Thyroid gland (tissue), 4 donors: ENCODE measurements at regions not wholly inside any gene's neighbourhood (a gene's known extent, or its start where the extent isn't known, plus 50 kb on each side); places are given as distances from the start of the nearest gene placed in this dataset.

Experiments
- DNase-seq, 2 donors: peaks; one replicate each; pipeline ENCODE4 v3.0.0-alpha.2; 2019
- H3K27ac ChIP-seq, 3 donors: fragments of 200-600 bp; sonication (generic); 1 replicate in 2 of 3; 2 replicates in 1 of 3; pipeline ENCODE4 v1.5.1; 2016 to 2019; ENCODE audit warnings: mild to moderate bottlenecking in 1 of 3, moderate library complexity in 1 of 3
- H3K27me3 ChIP-seq: fragments of 200-600 bp; sonication (generic); one replicate; pipeline ENCODE4 v1.5.1; 2019
- H3K36me3 ChIP-seq, 2 donors: fragments of 200-600 bp; sonication (generic); one replicate each; pipeline ENCODE4 v1.5.1; 2016 to 2019
- H3K4me1 ChIP-seq, 2 donors: fragments of 200-600 bp; sonication (generic); one replicate each; pipeline ENCODE4 v1.5.1; 2017 to 2019
- H3K4me3 ChIP-seq, 3 donors: fragments of 200-600 bp; sonication (generic); replicated peaks in 1 of 3; 1 replicate in 2 of 3; 2 replicates in 1 of 3; pipeline ENCODE4 v1.5.1; 2016; ENCODE audit warnings: mild to moderate bottlenecking in 1 of 3
- H3K9me3 ChIP-seq: fragments of 200-600 bp; sonication (generic); one replicate; pipeline ENCODE4 v1.5.1; 2017
- POLR2A ChIP-seq, 2 donors: fragments of 450-650 bp; IDR thresholded peaks; one replicate each; pipeline ENCODE4 v1.6.1; 2017; ENCODE audit warnings: antibody characterized with exemption in 2 of 2, mild to moderate bottlenecking in 2 of 2, moderate library complexity in 1 of 2
- WGBS, 2 donors: methylation state at CpG; one replicate each; pipeline ENCODE4 v1.1.5; 2017; 5-methylcytosine and 5-hydroxymethylcytosine counted together
- intact Hi-C: fragments of 100-400 bp; cut with DNase I; formaldehyde crosslinking; loops from one replicate; pipeline ENCODE4 v1.15.1; 2023
- TF ChIP-seq, protein P1 (sequence below), 6 experiments: fragments of 200-600 bp in 3 of 6; fragments of 450-650 bp in 3 of 6; sonication (generic) in 3 of 6; IDR thresholded peaks; one replicate each; pipeline ENCODE4 v1.5.1; 2016 to 2019; ENCODE audit warnings: antibody characterized with exemption in 6 of 6, mild to moderate bottlenecking in 2 of 6, inconsistent platforms in 1 of 6, moderate library complexity in 1 of 6

DNA sequence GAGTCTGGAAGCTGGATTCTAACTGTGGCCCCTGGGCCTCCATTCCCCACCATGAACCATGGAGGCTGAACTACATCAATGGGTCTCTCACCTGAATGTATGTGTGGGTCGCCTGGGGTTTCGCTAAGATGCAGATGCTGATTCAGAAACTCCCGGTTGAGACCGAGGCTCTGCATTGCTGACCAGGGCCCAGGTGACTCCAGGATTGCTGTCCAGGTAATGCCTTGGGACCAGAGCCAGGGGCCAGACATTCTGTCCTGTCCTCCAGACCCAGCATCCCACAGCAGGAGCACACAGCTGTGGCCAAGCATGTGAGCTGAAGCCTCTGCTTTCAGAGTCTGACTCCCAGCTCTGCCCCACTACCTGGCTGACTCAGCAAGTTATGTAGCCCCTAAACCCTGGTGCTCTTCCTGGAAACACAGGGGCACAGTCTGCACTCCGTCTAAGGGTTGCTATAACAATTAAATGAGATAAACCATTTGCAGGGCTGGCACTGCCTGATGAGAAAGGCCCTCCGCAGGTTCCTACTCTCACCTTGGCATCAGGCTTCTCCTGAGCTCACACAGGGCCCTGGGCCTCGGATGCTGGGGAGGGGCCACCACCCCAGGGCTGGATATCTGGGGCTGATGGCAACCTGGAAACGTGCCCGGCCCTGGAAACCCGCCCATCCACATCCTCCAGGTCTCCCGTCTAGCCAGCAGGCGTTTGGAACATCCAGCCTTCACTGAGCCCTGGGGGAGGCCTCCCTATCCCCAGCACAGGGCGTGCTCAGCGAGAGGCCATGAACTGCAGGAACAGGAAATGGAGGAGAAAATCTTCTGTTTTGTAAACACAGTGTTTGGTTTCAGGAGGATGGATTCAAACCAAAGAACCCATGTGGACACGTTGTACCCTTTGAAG, 175.7 kb downstream of the DLL1 start:
- no peak for DNase-seq
- Histone ChIP-seq H3K4me1 (no peaks in the 10 kb centered on the region), H3K9me3 (no peaks in the 10 kb centered on the region), H3K36me3 (no peaks in the 10 kb centered on the region), H3K4me3 (no peak overlapping the region), H3K27me3 (no peaks in the 10 kb centered on the region), H3K27ac (no peak overlapping the region)
- TF ChIP-seq POLR2A (IDR thresholded peaks at IDR 0.05) = no peak
- TF ChIP-seq, protein P1, sequence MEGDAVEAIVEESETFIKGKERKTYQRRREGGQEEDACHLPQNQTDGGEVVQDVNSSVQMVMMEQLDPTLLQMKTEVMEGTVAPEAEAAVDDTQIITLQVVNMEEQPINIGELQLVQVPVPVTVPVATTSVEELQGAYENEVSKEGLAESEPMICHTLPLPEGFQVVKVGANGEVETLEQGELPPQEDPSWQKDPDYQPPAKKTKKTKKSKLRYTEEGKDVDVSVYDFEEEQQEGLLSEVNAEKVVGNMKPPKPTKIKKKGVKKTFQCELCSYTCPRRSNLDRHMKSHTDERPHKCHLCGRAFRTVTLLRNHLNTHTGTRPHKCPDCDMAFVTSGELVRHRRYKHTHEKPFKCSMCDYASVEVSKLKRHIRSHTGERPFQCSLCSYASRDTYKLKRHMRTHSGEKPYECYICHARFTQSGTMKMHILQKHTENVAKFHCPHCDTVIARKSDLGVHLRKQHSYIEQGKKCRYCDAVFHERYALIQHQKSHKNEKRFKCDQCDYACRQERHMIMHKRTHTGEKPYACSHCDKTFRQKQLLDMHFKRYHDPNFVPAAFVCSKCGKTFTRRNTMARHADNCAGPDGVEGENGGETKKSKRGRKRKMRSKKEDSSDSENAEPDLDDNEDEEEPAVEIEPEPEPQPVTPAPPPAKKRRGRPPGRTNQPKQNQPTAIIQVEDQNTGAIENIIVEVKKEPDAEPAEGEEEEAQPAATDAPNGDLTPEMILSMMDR (IDR thresholded peaks at IDR 0.05) = no peak
- intact Hi-C loops = no loop called here
- 66 to 89% methylated on average over 7 to 15 of the region's 15 CpGs for WGBS, 2 donors

DNA sequence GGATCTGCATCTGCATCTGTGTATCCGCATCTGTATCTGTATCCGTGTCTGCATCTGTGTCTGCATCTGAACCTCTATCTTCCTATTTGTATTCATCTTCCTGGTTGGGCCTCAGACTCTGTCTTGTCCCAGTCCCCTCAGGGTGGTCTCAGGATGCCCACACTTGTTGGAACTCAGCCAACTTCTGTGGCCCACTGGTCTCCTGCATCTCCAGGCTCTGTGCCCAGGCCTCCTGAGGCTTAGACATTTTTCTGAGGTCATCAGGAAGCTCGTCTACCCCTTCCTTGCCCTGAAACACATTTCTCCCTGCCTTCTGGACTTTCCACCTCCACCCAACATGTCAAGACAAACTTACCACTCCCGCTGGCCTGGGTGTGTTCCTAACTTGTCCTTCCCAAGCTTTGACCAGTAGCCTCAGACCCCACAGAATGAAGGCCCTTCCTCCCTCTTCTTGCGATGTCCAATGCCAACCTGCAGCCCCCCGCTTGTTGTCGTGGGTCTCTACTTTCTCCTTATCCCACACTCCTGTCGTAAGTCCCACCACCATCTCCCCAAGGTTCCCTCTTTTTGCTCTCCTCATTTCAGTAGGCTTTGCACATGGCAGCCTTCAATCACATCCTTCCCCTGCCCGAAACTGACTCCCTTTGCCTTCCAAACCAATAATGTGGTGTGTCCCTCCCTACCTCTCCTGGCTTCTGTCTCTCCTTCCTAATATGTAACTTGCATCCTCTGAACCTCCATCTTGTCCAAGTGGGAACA, 176.5 kb downstream of the DLL1 start:
- intact Hi-C loops = no loop called here
- Histone ChIP-seq H3K27ac (no peak overlapping the region), H3K4me1 (no peaks in the 10 kb centered on the region), H3K36me3 (no peaks in the 10 kb centered on the region), H3K9me3 (no peaks in the 10 kb centered on the region), H3K4me3 (no peak overlapping the region), H3K27me3 (no peaks in the 10 kb centered on the region)
- DNase-seq = no peak
- WGBS, 2 donors = 88 to 90% methylated on average over 9 of the region's 9 CpGs
- TF ChIP-seq POLR2A (IDR thresholded peaks at IDR 0.05) = no peak
- TF ChIP-seq, protein P1 (IDR thresholded peaks at IDR 0.05) = no peak

DNA sequence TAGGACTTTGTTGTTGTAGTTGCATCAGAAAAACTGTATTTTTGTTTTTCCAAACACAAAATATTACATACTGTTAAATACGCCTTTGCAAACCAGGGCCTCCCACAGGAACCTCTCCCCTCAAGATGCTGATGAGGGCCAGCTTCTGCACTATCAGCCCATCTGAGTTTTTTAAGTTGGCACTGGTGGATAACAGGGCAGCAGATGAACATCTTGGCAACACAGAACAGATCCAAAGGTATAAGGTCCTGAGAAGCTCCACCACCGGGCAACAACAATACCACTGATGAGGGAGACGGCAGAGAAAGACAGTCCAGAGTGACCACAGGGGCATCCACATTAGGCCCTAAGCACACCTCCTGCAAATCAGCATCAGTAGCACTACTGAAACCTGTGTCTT, 177.7 kb downstream of the DLL1 start:
- no peak for DNase-seq
- Histone ChIP-seq H3K4me3 (no peak overlapping the region), H3K27ac (no peak overlapping the region), H3K36me3 (no peaks in the 10 kb centered on the region), H3K4me1 (no peaks in the 10 kb centered on the region), H3K9me3 (no peaks in the 10 kb centered on the region), H3K27me3 (no peaks in the 10 kb centered on the region)
- 93% methylated on average over 3 of the region's 3 CpGs for WGBS, 2 donors
- intact Hi-C loops = no loop called here
- TF ChIP-seq POLR2A (IDR thresholded peaks at IDR 0.05) = no peak
- TF ChIP-seq, protein P1 (IDR thresholded peaks at IDR 0.05) = no peak

DNA sequence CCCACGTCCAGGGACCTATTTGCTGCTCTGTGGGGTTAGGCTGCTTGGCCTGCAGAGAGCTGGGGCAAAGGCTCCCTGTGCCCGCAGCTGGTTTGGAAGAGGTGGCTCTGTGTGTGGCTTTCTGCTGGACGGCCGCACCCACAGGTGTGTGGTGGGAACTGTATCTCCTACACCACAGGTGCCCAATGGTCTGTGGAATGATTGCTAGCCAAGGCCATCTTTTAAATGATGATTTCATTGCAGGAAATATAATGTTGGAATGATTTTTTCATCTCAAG, 178.4 kb downstream of the DLL1 start:
- H3K27ac ChIP-seq = no peak overlapping the region
- DNase-seq = no peak
- TF ChIP-seq, protein P1 (IDR thresholded peaks at IDR 0.05) = no peak
- TF ChIP-seq POLR2A (IDR thresholded peaks at IDR 0.05) = no peak
- no peaks in the 10 kb centered on the region for H3K9me3 ChIP-seq
- intact Hi-C loops = no loop called here
- no peaks in the 10 kb centered on the region for H3K36me3 ChIP-seq
- no peaks in the 10 kb centered on the region for H3K4me1 ChIP-seq
- H3K27me3 ChIP-seq = no peaks in the 10 kb centered on the region
- H3K4me3 ChIP-seq = no peak overlapping the region
- WGBS, 2 donors = 93 to 96% methylated on average over 3 to 4 of the region's 4 CpGs
